ENCODE measurements at regions not wholly inside any gene's neighbourhood (a gene's known extent, or its start where the extent isn't known, plus 50 kb on each side); places are given as distances from the start of the nearest gene placed in this dataset.

GRCh38 chr19:27889156-27889555 lies 1323.8 kb downstream of the UQCRFS1 start:
- H3K4me3 ChIP-seq (ENCODE audit: low read depth, low read length), result no peak overlapping the region
- TF ChIP-seq, protein P1, sequence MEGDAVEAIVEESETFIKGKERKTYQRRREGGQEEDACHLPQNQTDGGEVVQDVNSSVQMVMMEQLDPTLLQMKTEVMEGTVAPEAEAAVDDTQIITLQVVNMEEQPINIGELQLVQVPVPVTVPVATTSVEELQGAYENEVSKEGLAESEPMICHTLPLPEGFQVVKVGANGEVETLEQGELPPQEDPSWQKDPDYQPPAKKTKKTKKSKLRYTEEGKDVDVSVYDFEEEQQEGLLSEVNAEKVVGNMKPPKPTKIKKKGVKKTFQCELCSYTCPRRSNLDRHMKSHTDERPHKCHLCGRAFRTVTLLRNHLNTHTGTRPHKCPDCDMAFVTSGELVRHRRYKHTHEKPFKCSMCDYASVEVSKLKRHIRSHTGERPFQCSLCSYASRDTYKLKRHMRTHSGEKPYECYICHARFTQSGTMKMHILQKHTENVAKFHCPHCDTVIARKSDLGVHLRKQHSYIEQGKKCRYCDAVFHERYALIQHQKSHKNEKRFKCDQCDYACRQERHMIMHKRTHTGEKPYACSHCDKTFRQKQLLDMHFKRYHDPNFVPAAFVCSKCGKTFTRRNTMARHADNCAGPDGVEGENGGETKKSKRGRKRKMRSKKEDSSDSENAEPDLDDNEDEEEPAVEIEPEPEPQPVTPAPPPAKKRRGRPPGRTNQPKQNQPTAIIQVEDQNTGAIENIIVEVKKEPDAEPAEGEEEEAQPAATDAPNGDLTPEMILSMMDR (IDR thresholded peaks at IDR 0.05; ENCODE audit: low read depth, low read length), result no peak
- in situ Hi-C loops (cut with HindIII; ENCODE audit: low sequenced_read_pairs), result no loop called here
- no peak for DNase-seq (ENCODE audit: low read depth, low spot score)

DNA sequence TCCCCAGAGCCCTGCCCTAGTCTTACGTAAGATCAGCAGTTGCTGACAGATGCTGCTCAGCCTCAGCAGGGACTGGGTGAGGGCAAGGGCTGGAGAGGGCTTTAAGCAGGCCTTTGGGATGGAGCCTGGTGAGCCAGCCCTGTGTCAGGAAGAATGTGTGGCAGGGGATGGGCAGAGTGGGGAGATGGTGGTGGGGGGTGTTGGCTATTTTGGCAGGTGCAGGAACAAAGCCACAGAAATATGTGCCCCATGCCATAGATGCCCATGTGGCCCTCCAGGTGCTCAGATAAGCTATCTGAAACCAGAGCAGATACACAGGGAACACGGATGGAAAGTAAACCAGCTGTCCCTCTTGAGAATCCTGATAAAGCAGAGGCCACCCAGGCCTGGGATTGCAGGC lies 1325.0 kb downstream of the UQCRFS1 start:
- DNase-seq (ENCODE audit: low read depth, low spot score), result no peak
- TF ChIP-seq, protein P1 (IDR thresholded peaks at IDR 0.05; ENCODE audit: low read depth, low read length), result no peak
- no peak overlapping the region for H3K4me3 ChIP-seq (ENCODE audit: low read depth, low read length)
- in situ Hi-C loops (cut with HindIII; ENCODE audit: low sequenced_read_pairs), result no loop called here

DNA sequence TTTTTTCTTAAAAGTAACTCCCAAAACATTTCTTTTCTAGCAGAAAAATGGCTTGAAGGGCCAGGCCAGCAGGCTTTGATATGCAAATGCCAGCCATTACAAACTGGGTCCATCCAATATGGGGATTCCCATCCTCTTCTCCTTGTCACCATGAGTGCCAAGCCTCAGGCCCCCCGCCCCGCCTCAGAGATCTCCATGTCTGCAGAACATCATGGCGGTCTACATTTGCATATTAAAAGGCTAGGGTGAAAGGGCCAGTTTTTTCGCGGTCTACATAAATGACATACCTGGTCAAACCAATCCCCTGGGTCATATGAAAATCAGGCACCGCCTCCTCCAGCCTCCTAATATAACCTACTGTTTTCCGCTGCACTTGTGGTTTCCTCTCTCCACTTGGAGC lies 1327.6 kb downstream of the UQCRFS1 start:
- no peak for DNase-seq (ENCODE audit: low read depth, low spot score)
- in situ Hi-C loops (cut with HindIII; ENCODE audit: low sequenced_read_pairs), result no loop called here
- TF ChIP-seq, protein P1 (IDR thresholded peaks at IDR 0.05; ENCODE audit: low read depth, low read length), result no peak
- H3K4me3 ChIP-seq (ENCODE audit: low read depth, low read length), result no peak overlapping the region

DNA sequence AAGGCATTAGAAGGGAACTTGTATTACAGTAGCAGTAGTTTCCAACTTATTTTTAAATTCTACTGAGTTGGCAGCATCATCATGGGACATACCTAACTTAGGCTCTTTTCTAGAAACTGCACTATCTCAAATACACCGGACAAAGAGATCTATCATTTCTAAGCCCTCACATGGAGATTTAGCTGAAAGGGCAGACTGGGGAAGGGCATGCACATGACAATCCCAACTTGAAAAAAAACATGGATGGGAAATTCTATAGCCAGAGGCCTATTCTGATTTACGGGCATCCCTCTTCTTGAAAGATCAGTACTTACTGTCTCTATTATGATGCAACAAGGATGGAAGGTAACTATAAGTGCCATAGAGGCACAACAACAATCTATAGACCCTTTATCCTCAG lies 1328.6 kb downstream of the UQCRFS1 start:
- in situ Hi-C loops (cut with HindIII; ENCODE audit: low sequenced_read_pairs), result no loop called here
- no peak overlapping the region for H3K4me3 ChIP-seq (ENCODE audit: low read depth, low read length)
- TF ChIP-seq, protein P1 (IDR thresholded peaks at IDR 0.05; ENCODE audit: low read depth, low read length), result no peak
- no peak for DNase-seq (ENCODE audit: low read depth, low spot score)

GRCh38 chr19:27881213-27881612 lies 1331.7 kb downstream of the UQCRFS1 start:
- TF ChIP-seq, protein P1 (IDR thresholded peaks at IDR 0.05; ENCODE audit: low read depth, low read length), result no peak
- in situ Hi-C loops (cut with HindIII; ENCODE audit: low sequenced_read_pairs), result no loop called here
- DNase-seq (ENCODE audit: low read depth, low spot score), result no peak
- H3K4me3 ChIP-seq (ENCODE audit: low read depth, low read length), result no peak overlapping the region

DNA sequence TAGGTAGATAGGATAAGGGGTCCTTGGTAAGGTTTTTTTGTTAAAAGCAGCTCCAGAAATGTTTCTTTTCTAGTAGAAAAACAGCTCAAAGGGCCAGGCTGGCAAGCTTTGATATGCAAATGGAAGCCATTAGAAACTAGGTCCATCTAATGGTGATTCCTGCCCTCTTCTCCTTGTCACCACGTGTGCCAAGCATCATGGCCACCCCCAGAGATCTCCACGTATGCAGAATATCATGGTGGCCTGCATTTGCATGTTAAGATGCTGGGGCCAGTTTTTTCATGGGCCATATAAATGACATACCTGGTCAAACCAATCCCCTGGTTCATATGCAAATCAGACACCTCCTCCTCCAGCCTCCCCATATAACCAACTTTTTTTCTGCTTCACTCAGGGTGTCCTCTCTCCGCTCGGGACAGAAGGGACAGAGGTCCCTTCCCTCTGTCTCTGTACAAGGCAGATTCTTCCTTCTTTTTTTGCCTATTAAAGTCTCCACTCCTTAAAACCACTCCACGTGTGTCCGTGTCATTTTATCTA lies 1335.9 kb downstream of the UQCRFS1 start:
- in situ Hi-C loops (cut with HindIII; ENCODE audit: low sequenced_read_pairs), result no loop called here
- TF ChIP-seq, protein P1 (IDR thresholded peaks at IDR 0.05; ENCODE audit: low read depth, low read length), result no peak
- no peak for DNase-seq (ENCODE audit: low read depth, low spot score)
- no peak overlapping the region for H3K4me3 ChIP-seq (ENCODE audit: low read depth, low read length)

DNA sequence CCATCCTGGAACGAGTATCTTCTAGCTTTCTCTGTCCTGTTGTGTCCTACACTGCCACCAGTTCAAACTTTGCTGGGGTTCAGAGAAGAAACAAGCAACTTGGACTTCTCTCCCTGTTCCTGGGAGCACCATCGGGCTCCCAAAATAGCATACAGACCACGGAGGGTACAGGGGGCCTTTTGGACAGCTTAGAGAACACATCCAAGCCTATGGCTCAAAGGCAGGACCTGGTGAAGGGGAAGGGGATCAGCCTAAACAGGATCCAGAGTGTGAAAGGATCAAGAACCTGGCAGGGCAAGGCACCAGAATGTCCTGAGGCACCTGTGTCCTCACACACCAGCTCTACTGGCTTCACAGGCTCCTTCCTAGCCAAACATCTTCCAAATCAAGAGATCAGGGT lies 1336.5 kb downstream of the UQCRFS1 start:
- in situ Hi-C loops (cut with HindIII; ENCODE audit: low sequenced_read_pairs), result no loop called here

More for the DNA sequence above, 1336.5 kb downstream of the UQCRFS1 start:
- H3K4me3 ChIP-seq (ENCODE audit: low read depth, low read length), result no peak overlapping the region
- DNase-seq (ENCODE audit: low read depth, low spot score), result no peak
- TF ChIP-seq, protein P1 (IDR thresholded peaks at IDR 0.05; ENCODE audit: low read depth, low read length), result no peak

Measured in astrocyte of the spinal cord (primary cell).